ENCODE measurements at regions not wholly inside any gene's neighbourhood (a gene's known extent, or its start where the extent isn't known, plus 50 kb on each side); places are given as distances from the start of the nearest gene placed in this dataset.

- H3K9ac ChIP-seq (ENCODE audit: low read length): no peak overlapping the region
- no peaks in the 10 kb centered on the region for H3K9me3 Mint-ChIP-seq (ENCODE audit: unreplicated experiment)
- no peak overlapping the region for H3K27ac ChIP-seq (ENCODE audit: low read depth, low read length)
- H3K4me3 ChIP-seq (ENCODE audit: insufficient read depth, low read depth, low read length): no peak overlapping the region
- H3K9me3 ChIP-seq (ENCODE audit: insufficient read depth, low read depth, low read length): no peaks in the 10 kb centered on the region
- H4K20me1 ChIP-seq (ENCODE audit: insufficient read depth, low read length): no peaks in the 10 kb centered on the region
- no peak for FAIRE-seq
- TF ChIP-seq EZH2 (IDR thresholded peaks at IDR 0.05; ENCODE audit: insufficient read depth, low read length) (no peak), CTCF (IDR thresholded peaks at IDR 0.05; ENCODE audit: insufficient read depth, low read depth, low read length) (no peak)
- no peaks in the 10 kb centered on the region for H3K36me3 Mint-ChIP-seq (ENCODE audit: low read depth, unreplicated experiment)
- no peaks in the 10 kb centered on the region for H3K27me3 Mint-ChIP-seq (ENCODE audit: low read depth, unreplicated experiment)
- H2AFZ ChIP-seq (ENCODE audit: low read depth, low read length): no peak overlapping the region
- no peaks in the 10 kb centered on the region for H3K4me1 Mint-ChIP-seq (ENCODE audit: low read depth, unreplicated experiment)
- no peak overlapping the region for H3K27ac Mint-ChIP-seq (ENCODE audit: unreplicated experiment)
- no peaks in the 10 kb centered on the region for H3K27me3 ChIP-seq (ENCODE audit: insufficient read depth, low read length)
- no peaks in the 10 kb centered on the region for H3K4me1 ChIP-seq (ENCODE audit: insufficient read depth, low read length)
- H3K4me2 ChIP-seq (ENCODE audit: low read length): no peak overlapping the region
- H3K4me3 Mint-ChIP-seq (ENCODE audit: unreplicated experiment): no peak overlapping the region
- no peak for DNase-seq (ENCODE audit: low read depth)
- H3K36me3 ChIP-seq (ENCODE audit: insufficient read depth, low read length): no peaks in the 10 kb centered on the region
- H3K79me2 ChIP-seq (ENCODE audit: insufficient read depth, low read length): no peaks in the 10 kb centered on the region
Observed at GRCh38 chr6:139920027-139920775, 545.8 kb upstream of the CITED2 start.

- Histone ChIP-seq H3K4me2 (ENCODE audit: low read length) (no peak overlapping the region), H3K9ac (ENCODE audit: low read length) (no peak overlapping the region), H3K4me1 (ENCODE audit: insufficient read depth, low read length) (no peaks in the 10 kb centered on the region), H3K36me3 (ENCODE audit: insufficient read depth, low read length) (no peaks in the 10 kb centered on the region), H3K4me3 (ENCODE audit: insufficient read depth, low read depth, low read length) (no peak overlapping the region), H3K27ac (ENCODE audit: low read depth, low read length) (no peak overlapping the region), H3K79me2 (ENCODE audit: insufficient read depth, low read length) (no peaks in the 10 kb centered on the region), H2AFZ (ENCODE audit: low read depth, low read length) (no peak overlapping the region), H3K9me3 (ENCODE audit: insufficient read depth, low read depth, low read length) (no peaks in the 10 kb centered on the region), H3K27me3 (ENCODE audit: insufficient read depth, low read length) (no peaks in the 10 kb centered on the region), H4K20me1 (ENCODE audit: insufficient read depth, low read length) (no peaks in the 10 kb centered on the region)
- Mint-ChIP-seq H3K4me1 (ENCODE audit: low read depth, unreplicated experiment) (no peaks in the 10 kb centered on the region), H3K9me3 (ENCODE audit: unreplicated experiment) (peaks cover 3% of the 10 kb centered on the region), H3K27me3 (ENCODE audit: low read depth, unreplicated experiment) (no peaks in the 10 kb centered on the region), H3K27ac (ENCODE audit: unreplicated experiment) (no peak overlapping the region), H3K4me3 (ENCODE audit: unreplicated experiment) (no peak overlapping the region), H3K36me3 (ENCODE audit: low read depth, unreplicated experiment) (no peaks in the 10 kb centered on the region)
- DNase-seq (ENCODE audit: low read depth): no peak
- FAIRE-seq: no peak
- TF ChIP-seq EZH2 (IDR thresholded peaks at IDR 0.05; ENCODE audit: insufficient read depth, low read length) (no peak), CTCF (IDR thresholded peaks at IDR 0.05; ENCODE audit: insufficient read depth, low read depth, low read length) (no peak)
Observed at GRCh38 chr6:139919107-139920026, 544.9 kb upstream of the CITED2 start.
